ENCODE measurements at regions not wholly inside any gene's neighbourhood (a gene's known extent, or its start where the extent isn't known, plus 50 kb on each side); places are given as distances from the start of the nearest gene placed in this dataset.

GRCh38 chr3:66693461-66694031 is 192.7 kb upstream of the LRIG1 start (continued):
- TF ChIP-seq ZBTB11 (CRISPR knock-in tag; IDR thresholded peaks at IDR 0.05) (no peak), ZBTB33 (IDR thresholded peaks at IDR 0.05) (no peak), CEBPB (IDR thresholded peaks at IDR 0.05; ENCODE audit: borderline replicate concordance in 1 of 2, low read depth in 2 of 2, low read length in 2 of 2) (no peak), ZNF622 (IDR thresholded peaks at IDR 0.05) (no peak), NFYA (IDR thresholded peaks at IDR 0.05; ENCODE audit: borderline replicate concordance, low read depth, low read length) (no peak)

DNA sequence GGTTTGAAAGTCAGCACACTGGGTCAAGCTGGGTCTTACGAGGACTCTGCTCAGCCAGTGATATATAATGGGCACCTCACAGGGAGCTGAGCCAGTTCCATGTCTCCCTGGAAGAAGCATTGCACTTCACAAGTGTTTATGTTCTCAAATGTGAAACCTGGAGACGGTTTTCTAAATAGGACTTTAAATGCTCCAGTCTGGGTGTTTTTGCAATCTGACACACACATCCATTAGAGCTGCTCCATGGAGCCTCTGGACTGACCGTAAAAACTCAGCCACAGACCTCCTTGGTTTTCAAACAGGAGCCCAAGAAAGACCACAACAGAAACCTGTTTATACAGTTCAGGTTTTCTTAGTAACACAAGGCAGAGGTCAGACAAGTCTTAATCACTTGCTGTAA is 201.3 kb upstream of the LRIG1 start:
- ChIA-PET CTCF (no interaction called here), POLR2A (no interaction called here), SMC1A (ENCODE audit: uncharacterized antibody, unreplicated experiment) (interaction anchor here (1.0 kb wide), 1 partner anchor 27 kb away, joined by 3 read pairs; no protein-coding TSS in a partner anchor), RAD21 (ENCODE audit: unreplicated experiment) (no interaction called here)
- no peak overlapping the region for H3K4me3 ChIP-seq
- no peak overlapping the region for H3K27ac ChIP-seq (ENCODE audit: control insufficient read depth, insufficient read depth)
- H3K4me1 ChIP-seq (ENCODE audit: control insufficient read depth, insufficient read depth, low read length): no peaks in the 10 kb centered on the region
- BruUV-seq (replicated peaks): no TSS peak
- H3K9ac ChIP-seq (ENCODE audit: control insufficient read depth, insufficient read depth, low read length): no peak overlapping the region
- no peaks in the 10 kb centered on the region for H3K36me3 ChIP-seq (ENCODE audit: control insufficient read depth in 2 of 2, insufficient read depth in 2 of 2, low read length in 1 of 2)
- intact Hi-C loops (cut with micrococcal nuclease; ENCODE audit: unreplicated experiment): no loop called here
- no peak overlapping the region for H2AFZ ChIP-seq (ENCODE audit: control insufficient read depth, low read depth, low read length)
- no peaks in the 10 kb centered on the region for H4K20me1 ChIP-seq (ENCODE audit: control insufficient read depth, insufficient read depth)
- H3K4me2 ChIP-seq (ENCODE audit: control insufficient read depth, insufficient read depth): no peak overlapping the region
- H3K9me3 ChIP-seq (replicated peaks; ENCODE audit: control insufficient read depth, insufficient read depth, low read length): no peaks in the 10 kb centered on the region
- ATAC-seq (no peak), DNase-seq (ENCODE audit: low read depth, low spot score) (no peak), FAIRE-seq (no peak)
- 36% methylated on average over 3 of the region's 3 CpGs for WGBS (ENCODE audit: insufficient coverage, insufficient replicate concordance, low lambda C conversion rate, missing lambda C conversion rate)
- H3K79me2 ChIP-seq (ENCODE audit: control insufficient read depth, insufficient read depth, low read length): no peaks in the 10 kb centered on the region
- no peaks in the 10 kb centered on the region for H3K27me3 ChIP-seq (replicated peaks in 1 of 2; ENCODE audit: control insufficient read depth in 2 of 2, insufficient read depth in 2 of 2, low read length in 1 of 2)
- in situ Hi-C loops (cut with MboI): no loop called here
- TF ChIP-seq SIN3A (IDR thresholded peaks at IDR 0.05; ENCODE audit: low read depth, low read length) (no peak), GABPA (IDR thresholded peaks at IDR 0.05; ENCODE audit: low read depth) (no peak), TAF1 (IDR thresholded peaks at IDR 0.05; ENCODE audit: borderline replicate concordance, low read depth, low read length) (no peak), NR2F1 (conservative IDR thresholded peaks at IDR 0.05) (no peak), EP300 (IDR thresholded peaks at IDR 0.05; ENCODE audit: borderline replicate concordance in 1 of 2, control insufficient read depth in 1 of 2, low read depth in 2 of 2, low read length in 2 of 2) (no peak), SMAD5 (IDR thresholded peaks at IDR 0.05; ENCODE audit: low read depth) (no peak), ETV6 (conservative IDR thresholded peaks at IDR 0.05 in 1 of 2, IDR thresholded peaks at IDR 0.05 in 1 of 2; ENCODE audit: borderline replicate concordance in 1 of 2, low read depth in 1 of 2) (no peak), BCL3 (IDR thresholded peaks at IDR 0.05; ENCODE audit: borderline replicate concordance, insufficient read depth, low read depth, low read length, poor library complexity, severe bottlenecking) (no peak), SIX5 (IDR thresholded peaks at IDR 0.05; ENCODE audit: low read depth, low read length, severe bottlenecking) (no peak), KAT2A (conservative IDR thresholded peaks at IDR 0.05; ENCODE audit: control insufficient read depth, low read depth, low read length) (no peak), HCFC1 (IDR thresholded peaks at IDR 0.05; ENCODE audit: low read length) (no peak), NFIC (IDR thresholded peaks at IDR 0.05; ENCODE audit: low read depth, low read length) (no peak)

Data from GM12878 (cell line).